GM21737 (cell line): ENCODE measurements at regions not wholly inside any gene's neighbourhood (a gene's known extent, or its start where the extent isn't known, plus 50 kb on each side); places are given as distances from the start of the nearest gene placed in this dataset.

Experiments used
- ATAC-seq: cut with Tn5 transposase; IDR thresholded peaks from one replicate; pipeline ENCODE4 v1.9.1; 2021; ENCODE audit warnings: mild to moderate bottlenecking, moderate library complexity; ENCODE audit not compliant: unreplicated experiment

DNA sequence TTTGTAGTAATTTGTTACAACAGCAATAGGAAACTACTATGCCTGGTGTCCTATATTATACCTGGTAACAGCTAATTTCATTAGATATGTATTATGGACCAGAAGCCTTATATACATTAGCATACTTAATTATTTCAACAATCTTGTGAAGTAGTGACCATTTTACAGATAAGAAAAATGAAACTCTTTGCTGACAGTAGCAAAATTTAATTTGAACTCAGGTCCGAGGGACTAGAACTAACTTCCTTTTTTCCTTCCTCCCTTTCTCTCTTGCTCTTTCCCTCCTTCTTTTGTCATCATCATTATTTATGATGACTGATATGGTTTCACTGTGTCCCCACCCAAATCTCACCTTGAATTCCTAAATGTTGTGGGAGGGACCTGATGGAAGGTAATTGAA, 482.0 kb downstream of the SNAPC1 start:
- no peak for ATAC-seq

GRCh38 chr14:62247266-62247665, 485.0 kb downstream of the SNAPC1 start:
- no peak for ATAC-seq

- ATAC-seq = no peak
Observed at GRCh38 chr14:62251237-62251636, 489.0 kb downstream of the SNAPC1 start.

DNA sequence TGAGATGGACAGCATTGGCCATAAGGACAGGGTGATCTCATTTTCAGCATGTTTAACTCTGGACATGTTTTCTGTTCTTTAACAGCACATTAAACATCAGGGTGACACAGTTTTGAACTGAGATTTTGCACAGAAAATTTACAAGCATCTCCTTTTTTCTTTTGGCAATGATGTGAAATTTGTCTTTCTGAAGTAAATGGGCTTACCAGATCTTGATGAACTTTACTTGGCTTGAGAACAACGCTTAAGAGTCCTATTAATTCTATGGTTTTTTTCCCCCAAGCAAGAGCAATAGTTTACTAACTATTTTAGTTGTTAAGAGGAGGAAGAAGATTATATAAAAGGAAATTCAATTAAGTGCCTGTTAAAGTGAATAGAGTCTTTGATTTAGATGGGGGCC, 491.0 kb downstream of the SNAPC1 start:
- no peak for ATAC-seq

DNA sequence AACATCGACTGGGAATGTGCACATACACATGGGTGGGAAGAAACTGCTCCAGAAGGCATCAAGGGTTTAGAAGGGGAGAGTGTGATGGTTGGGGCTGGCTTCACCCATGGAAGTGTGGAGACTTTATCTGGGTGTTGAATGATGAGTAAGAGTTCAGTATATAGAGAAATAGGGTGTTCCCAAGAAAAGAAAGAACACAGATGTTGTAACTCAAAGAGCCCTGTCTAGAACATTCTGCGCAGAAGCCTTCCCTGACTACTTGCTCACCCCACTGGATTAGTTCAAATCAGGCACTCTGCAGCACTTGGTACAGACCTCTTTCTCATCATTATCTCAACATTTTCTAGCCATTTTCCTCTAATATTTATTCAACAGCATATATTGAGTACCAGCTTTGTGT, 491.7 kb downstream of the SNAPC1 start:
- ATAC-seq = no peak

- no peak for ATAC-seq
Observed at GRCh38 chr14:62269204-62269603, 507.0 kb downstream of the SNAPC1 start.

GRCh38 chr14:62270236-62270635, 508.0 kb downstream of the SNAPC1 start:
- no peak for ATAC-seq

DNA sequence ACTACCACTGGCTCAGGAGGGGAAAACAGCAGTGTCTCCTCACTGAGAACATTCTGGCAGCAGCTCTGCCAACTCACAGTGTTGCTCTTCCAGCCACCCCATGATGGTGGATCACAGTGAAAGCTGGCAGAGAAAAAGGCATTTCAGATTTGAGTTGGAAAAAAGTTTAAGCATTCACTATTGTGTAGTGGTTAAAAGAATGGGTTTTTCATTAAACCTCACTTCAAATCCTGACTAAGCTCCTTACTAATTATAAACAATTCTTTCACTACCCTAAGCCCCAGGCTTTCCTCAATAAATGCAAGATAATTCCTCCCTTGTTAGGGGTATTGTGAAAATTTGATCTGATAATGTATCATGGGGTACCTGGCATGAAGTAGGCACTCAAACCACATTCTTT, 518.1 kb downstream of the SNAPC1 start:
- no peak for ATAC-seq

DNA sequence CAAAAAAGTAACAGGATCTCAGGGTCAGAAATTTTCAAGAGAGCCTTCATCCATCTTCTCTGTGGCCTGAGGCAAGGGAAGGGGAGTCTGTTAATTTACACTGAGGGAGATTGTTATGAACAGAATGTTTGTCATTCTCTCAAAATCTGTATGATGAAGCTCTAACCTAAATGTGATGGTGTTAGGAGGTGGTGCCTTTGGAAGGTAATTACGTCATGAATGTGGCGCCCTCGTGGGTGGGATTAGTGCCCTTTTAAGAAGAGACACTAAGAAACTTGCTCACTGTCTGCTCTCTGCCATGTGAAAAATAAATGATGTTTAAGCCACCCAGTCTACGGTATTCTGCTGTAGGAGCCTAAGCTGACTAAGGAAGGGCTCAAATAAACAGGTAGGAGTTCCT, 521.6 kb downstream of the SNAPC1 start:
- no peak for ATAC-seq

DNA sequence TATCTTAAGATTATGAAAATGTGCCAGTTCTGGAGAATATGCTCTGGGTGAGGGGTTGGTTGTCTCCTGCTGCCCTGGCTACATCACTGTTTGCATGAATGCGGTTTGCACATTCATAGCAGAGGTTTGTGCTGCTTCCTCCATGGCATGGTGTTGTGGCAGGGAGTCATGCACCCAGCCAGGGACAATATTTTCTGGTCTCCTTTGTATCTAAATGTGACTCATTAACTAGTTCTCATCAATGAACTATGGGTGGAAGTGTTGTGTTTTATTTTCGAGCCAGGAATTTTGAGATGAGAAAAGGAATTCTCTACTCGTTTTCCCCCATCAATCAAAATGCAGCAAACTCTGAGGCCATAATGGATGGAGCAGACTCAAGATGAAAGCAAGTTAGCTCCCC, 527.3 kb downstream of the SNAPC1 start:
- no peak for ATAC-seq

DNA sequence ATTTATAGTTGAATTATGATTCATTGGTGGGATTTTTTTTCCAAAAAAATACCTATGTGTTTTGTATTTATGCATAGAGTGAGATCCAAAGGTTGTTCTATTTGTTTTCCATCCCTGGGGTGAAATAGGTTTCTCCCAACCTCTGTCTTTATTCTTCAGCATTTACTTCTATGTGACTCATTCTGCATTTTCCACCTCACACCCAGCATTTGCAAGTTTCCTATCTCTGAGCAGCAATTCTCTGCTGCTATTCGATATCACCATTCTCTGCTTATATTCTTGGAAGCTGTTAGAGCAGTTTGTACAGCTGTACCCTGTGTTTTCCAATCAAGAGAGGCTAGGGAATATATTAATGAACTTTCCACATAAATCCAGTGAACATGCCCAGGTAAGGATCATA, 538.9 kb downstream of the SNAPC1 start:
- ATAC-seq = no peak

DNA sequence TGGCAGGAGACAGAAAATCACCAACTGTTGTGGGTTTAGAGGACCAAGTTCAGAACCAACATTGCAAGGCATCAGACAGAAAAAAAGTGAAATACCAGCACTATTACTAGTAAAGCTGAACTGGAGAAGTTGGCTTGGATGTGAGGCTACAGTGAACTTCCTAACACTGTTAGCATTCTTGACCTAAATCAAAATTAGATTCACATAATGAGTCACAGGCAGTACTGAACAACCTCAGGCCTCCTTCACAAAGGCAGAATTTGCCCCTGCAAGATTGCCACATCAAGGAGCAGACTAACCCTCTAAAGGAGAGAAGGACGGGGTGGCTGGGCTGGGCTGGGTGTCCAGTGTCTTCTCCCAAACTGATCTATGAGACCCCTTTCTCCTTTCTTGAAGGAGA, 539.7 kb downstream of the SNAPC1 start:
- ATAC-seq = no peak

GRCh38 chr14:62303437-62303836, 541.2 kb downstream of the SNAPC1 start:
- ATAC-seq = no peak

GRCh38 chr14:62304257-62304656, 542.0 kb downstream of the SNAPC1 start:
- no peak for ATAC-seq

DNA sequence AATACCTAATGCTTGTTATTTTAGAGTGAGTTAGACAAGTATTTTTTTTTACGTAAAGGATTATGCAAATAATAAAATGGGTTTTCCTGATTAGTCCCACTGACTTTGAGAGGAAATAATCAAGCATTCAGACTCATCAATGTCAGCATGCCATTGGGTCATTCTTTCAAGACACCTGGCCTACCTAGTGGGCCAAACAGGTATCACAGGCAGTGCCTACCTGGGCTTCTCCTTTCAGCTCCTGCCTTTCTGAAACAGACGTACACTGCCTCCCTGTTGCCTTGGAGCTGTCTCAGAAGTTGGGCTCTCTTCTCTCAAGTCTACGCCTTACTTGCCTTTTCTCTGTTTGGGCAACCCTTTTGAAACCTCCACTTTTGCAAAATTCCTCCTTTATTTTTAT, 545.6 kb downstream of the SNAPC1 start:
- ATAC-seq = no peak

- ATAC-seq = no peak
Observed at GRCh38 chr14:62308316-62308715, 546.1 kb downstream of the SNAPC1 start.

GRCh38 chr14:62308891-62309290, 546.7 kb downstream of the SNAPC1 start:
- no peak for ATAC-seq

GRCh38 chr14:62313212-62313611, 551.0 kb downstream of the SNAPC1 start:
- no peak for ATAC-seq

- ATAC-seq = no peak
Observed at GRCh38 chr14:62314221-62314620, 552.0 kb downstream of the SNAPC1 start.

DNA sequence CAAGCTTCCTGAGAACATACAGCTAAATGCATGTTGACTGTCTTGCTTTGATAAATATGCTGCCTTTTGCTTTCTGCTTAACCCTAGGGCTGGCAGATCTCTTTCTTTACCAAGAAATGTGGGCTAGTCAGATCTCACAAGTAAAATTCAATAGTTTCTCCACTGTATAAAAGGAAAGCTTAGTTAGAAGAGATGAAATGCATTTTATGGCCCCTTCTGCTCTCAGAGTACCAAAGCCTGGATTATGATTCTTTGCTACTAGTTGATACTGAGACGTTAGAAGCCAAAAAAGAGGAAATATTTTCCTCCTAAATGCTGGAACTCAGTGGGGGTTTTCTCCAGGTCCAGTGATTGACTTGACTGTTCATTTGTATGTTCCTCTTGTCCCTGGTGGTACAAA, 552.7 kb downstream of the SNAPC1 start:
- ATAC-seq = no peak

DNA sequence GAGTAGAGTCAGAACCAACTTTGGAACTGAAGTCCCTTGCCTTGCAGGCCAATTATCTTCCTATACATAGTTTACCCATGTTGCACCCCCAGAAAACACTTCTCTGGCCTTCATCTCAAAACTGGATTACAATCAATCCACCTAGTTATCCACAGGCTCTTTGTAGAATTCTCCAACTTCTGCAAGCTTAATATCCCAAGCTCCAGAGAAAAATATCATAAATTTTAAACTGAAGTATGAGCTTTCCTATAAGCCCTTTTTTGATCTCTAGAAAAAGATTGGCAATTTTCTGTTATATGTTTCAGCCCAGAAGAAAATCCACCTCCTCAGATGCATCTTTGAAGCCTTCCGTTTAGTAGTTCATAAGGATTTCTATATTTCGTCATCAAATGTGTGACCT, 553.4 kb downstream of the SNAPC1 start:
- no peak for ATAC-seq

- ATAC-seq = no peak
Observed at GRCh38 chr14:62322216-62322615, 560.0 kb downstream of the SNAPC1 start.

DNA sequence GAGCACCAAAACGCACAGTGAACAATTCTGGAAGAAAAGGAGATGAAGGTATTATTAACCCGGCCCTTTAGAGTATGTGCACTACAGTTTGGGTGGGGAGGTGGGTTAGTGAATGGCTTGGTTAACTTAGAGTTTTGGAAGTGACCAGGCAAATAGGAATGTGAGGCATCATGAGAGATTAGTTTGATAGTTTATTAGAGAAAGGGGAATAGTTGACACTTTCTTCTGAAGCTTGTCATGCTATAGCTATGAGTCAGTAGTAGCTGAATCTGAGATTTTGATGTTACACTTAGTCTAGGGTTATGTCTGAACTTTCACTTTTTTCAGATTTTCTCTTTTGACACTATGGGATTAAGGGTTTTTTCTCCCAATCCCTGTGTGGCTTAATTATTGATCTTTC, 567.2 kb downstream of the SNAPC1 start:
- no peak for ATAC-seq

DNA sequence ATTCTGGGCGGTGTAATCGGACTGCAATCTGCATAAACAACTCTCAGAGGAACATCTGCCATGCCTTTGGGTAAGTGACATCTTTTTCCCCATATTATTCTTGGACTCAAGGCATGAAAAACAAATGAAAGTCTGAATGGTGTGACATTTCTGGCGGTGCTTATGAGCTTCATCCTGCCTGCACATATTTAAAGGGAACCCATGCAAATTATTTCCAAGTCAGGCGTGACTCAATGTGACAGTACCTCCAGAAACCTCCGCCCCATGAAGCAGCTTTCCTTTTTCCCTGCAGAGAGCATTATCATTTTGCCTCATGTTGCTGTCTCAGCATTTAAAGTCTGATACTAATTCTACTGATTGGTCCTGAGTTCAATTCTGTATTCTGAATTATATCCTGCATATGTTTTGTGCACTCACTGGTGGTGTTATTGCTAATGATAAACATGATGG, 585.4 kb downstream of the SNAPC1 start:
- no peak for ATAC-seq
